ENCODE measurements at regions not wholly inside any gene's neighbourhood (a gene's known extent, or its start where the extent isn't known, plus 50 kb on each side); places are given as distances from the start of the nearest gene placed in this dataset.

GRCh38 chr13:90352763-90353162, 994.7 kb upstream of the MIR17HG start:
- TF ChIP-seq POLR2A (IDR thresholded peaks at IDR 0.05; ENCODE audit: low read length) (no peak), GATA1 (IDR thresholded peaks at IDR 0.05; ENCODE audit: low read depth, low read length) (no peak)

All from erythroblast (primary cell).